ENCODE measurements at regions not wholly inside any gene's neighbourhood (a gene's known extent, or its start where the extent isn't known, plus 50 kb on each side); places are given as distances from the start of the nearest gene placed in this dataset.

- TF ChIP-seq, protein P1, sequence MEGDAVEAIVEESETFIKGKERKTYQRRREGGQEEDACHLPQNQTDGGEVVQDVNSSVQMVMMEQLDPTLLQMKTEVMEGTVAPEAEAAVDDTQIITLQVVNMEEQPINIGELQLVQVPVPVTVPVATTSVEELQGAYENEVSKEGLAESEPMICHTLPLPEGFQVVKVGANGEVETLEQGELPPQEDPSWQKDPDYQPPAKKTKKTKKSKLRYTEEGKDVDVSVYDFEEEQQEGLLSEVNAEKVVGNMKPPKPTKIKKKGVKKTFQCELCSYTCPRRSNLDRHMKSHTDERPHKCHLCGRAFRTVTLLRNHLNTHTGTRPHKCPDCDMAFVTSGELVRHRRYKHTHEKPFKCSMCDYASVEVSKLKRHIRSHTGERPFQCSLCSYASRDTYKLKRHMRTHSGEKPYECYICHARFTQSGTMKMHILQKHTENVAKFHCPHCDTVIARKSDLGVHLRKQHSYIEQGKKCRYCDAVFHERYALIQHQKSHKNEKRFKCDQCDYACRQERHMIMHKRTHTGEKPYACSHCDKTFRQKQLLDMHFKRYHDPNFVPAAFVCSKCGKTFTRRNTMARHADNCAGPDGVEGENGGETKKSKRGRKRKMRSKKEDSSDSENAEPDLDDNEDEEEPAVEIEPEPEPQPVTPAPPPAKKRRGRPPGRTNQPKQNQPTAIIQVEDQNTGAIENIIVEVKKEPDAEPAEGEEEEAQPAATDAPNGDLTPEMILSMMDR (IDR thresholded peaks at IDR 0.05; ENCODE audit: low read length), result no peak
- no peak for TF ChIP-seq EZH2phosphoT487 (IDR thresholded peaks at IDR 0.05; ENCODE audit: low read length)
These were observed 320.4 kb downstream of the CBLN2 start for GRCh38 chr18:72223733-72224132.
